ENCODE measurements at regions not wholly inside any gene's neighbourhood (a gene's known extent, or its start where the extent isn't known, plus 50 kb on each side); places are given as distances from the start of the nearest gene placed in this dataset.

- H3K9ac ChIP-seq (replicated peaks; ENCODE audit: extremely low read depth, insufficient read depth, low read length), result no peak overlapping the region
- POLR2A ChIA-PET, result no interaction called here
- TF ChIP-seq EZH2 (IDR thresholded peaks at IDR 0.05; ENCODE audit: borderline replicate concordance, low read depth, low read length, severe bottlenecking), result no peak
- no peak for TF ChIP-seq MAX (IDR thresholded peaks at IDR 0.05; ENCODE audit: insufficient read depth, insufficient read length)
- TF ChIP-seq MYC (IDR thresholded peaks at IDR 0.05; ENCODE audit: low read depth, low read length), result no peak
- no peak for TF ChIP-seq JUN (IDR thresholded peaks at IDR 0.05; ENCODE audit: borderline replicate concordance, insufficient read depth, insufficient read length, low read depth)
- TF ChIP-seq POLR2A (IDR thresholded peaks at IDR 0.05; ENCODE audit: low read depth, low read length), result no peak
- no TSS peak for BruUV-seq (replicated peaks)
- H3K9me3 ChIP-seq (replicated peaks; ENCODE audit: control insufficient read depth, insufficient read depth, low read length), result no peaks in the 10 kb centered on the region
- intact Hi-C loops (cut with micrococcal nuclease) (no loop called here), dilution Hi-C loops (cut with MboI; ENCODE audit: extremely low pct_ligation_motif_present, low sequenced_read_pairs) (no loop called here)
- no peaks in the 10 kb centered on the region for H3K79me2 ChIP-seq (ENCODE audit: control insufficient read depth, insufficient read depth, low read length)
- H3K9me1 ChIP-seq (replicated peaks; ENCODE audit: control insufficient read depth, extremely low read depth, insufficient read depth, low read length), result no peaks in the 10 kb centered on the region
- no peak overlapping the region for H3K4me3 ChIP-seq (replicated peaks in 1 of 3; ENCODE audit: insufficient read depth in 1 of 3, low read depth in 1 of 3, low read length in 3 of 3)
- H3K4me2 ChIP-seq (ENCODE audit: insufficient read depth, low read length), result no peak overlapping the region
- no peaks in the 10 kb centered on the region for H3K27me3 ChIP-seq (ENCODE audit: control insufficient read depth in 2 of 2, insufficient read depth in 2 of 2, low read length in 2 of 2)
- no peak overlapping the region for H3K27ac ChIP-seq (ENCODE audit: insufficient read depth, low read depth, low read length)
- H3K4me1 ChIP-seq (ENCODE audit: control insufficient read depth, extremely low read depth, insufficient read depth, low read length), result no peaks in the 10 kb centered on the region
- DNase-seq (ENCODE audit: low read depth, low spot score) (no peak), FAIRE-seq (no peak)
- no peak overlapping the region for H2AFZ ChIP-seq (ENCODE audit: low read depth, low read length)
- H4K20me1 ChIP-seq (replicated peaks; ENCODE audit: control insufficient read depth, extremely low read depth, insufficient read depth, low read length), result no peaks in the 10 kb centered on the region
- CTCF ChIA-PET, result no interaction called here
- no peaks in the 10 kb centered on the region for H3K36me3 ChIP-seq (ENCODE audit: control insufficient read depth in 2 of 2, extremely low read depth in 1 of 2, insufficient read depth in 2 of 2, low read length in 2 of 2)
Observed at GRCh38 chr11:119827113-119827512, 98.1 kb upstream of the NECTIN1 start.

GRCh38 chr11:119823077-119823476 lies 94.1 kb upstream of the NECTIN1 start:
- Histone ChIP-seq H3K27ac (ENCODE audit: insufficient read depth, low read depth, low read length) (no peak overlapping the region), H4K20me1 (replicated peaks; ENCODE audit: control insufficient read depth, extremely low read depth, insufficient read depth, low read length) (no peaks in the 10 kb centered on the region), H2AFZ (ENCODE audit: low read depth, low read length) (no peak overlapping the region), H3K27me3 (ENCODE audit: control insufficient read depth in 2 of 2, insufficient read depth in 2 of 2, low read length in 2 of 2) (no peaks in the 10 kb centered on the region), H3K36me3 (ENCODE audit: control insufficient read depth in 2 of 2, extremely low read depth in 1 of 2, insufficient read depth in 2 of 2, low read length in 2 of 2) (no peaks in the 10 kb centered on the region), H3K9me1 (replicated peaks; ENCODE audit: control insufficient read depth, extremely low read depth, insufficient read depth, low read length) (no peaks in the 10 kb centered on the region), H3K79me2 (ENCODE audit: control insufficient read depth, insufficient read depth, low read length) (no peaks in the 10 kb centered on the region), H3K4me2 (ENCODE audit: insufficient read depth, low read length) (no peak overlapping the region), H3K9me3 (replicated peaks; ENCODE audit: control insufficient read depth, insufficient read depth, low read length) (no peaks in the 10 kb centered on the region), H3K4me1 (ENCODE audit: control insufficient read depth, extremely low read depth, insufficient read depth, low read length) (no peaks in the 10 kb centered on the region), H3K4me3 (replicated peaks in 1 of 3; ENCODE audit: insufficient read depth in 1 of 3, low read depth in 1 of 3, low read length in 3 of 3) (no peak overlapping the region), H3K9ac (replicated peaks; ENCODE audit: extremely low read depth, insufficient read depth, low read length) (no peak overlapping the region)
- TF ChIP-seq POLR2AphosphoS5 (IDR thresholded peaks at IDR 0.05; ENCODE audit: insufficient read depth, low read depth, low read length), result no peak
- TF ChIP-seq MAX (IDR thresholded peaks at IDR 0.05; ENCODE audit: insufficient read depth, insufficient read length), result no peak
- TF ChIP-seq MYC (IDR thresholded peaks at IDR 0.05; ENCODE audit: low read depth, low read length), result no peak
- TF ChIP-seq GATA2 (IDR thresholded peaks at IDR 0.05; ENCODE audit: insufficient read depth, insufficient read length, low read depth, low read length), result no peak
- no peak for TF ChIP-seq EZH2 (IDR thresholded peaks at IDR 0.05; ENCODE audit: borderline replicate concordance, low read depth, low read length, severe bottlenecking)
- no peak for TF ChIP-seq POLR2A (IDR thresholded peaks at IDR 0.05; ENCODE audit: low read depth, low read length)
- no peak for TF ChIP-seq CTCF (IDR thresholded peaks at IDR 0.05; ENCODE audit: extremely low read depth in 1 of 2, insufficient read depth in 1 of 2, low read depth in 1 of 2, low read length in 2 of 2)
- no peak for TF ChIP-seq JUN (IDR thresholded peaks at IDR 0.05; ENCODE audit: borderline replicate concordance, insufficient read depth, insufficient read length, low read depth)
- TF ChIP-seq FOS (IDR thresholded peaks at IDR 0.05; ENCODE audit: borderline replicate concordance, insufficient read depth, low read length), result no peak
- dilution Hi-C loops (cut with MboI; ENCODE audit: extremely low pct_ligation_motif_present, low sequenced_read_pairs), result no loop called here
- intact Hi-C loops (cut with micrococcal nuclease), result no loop called here
- DNase-seq (ENCODE audit: low read depth, low spot score) (no peak), FAIRE-seq (no peak)
- ChIA-PET CTCF (no interaction called here), POLR2A (no interaction called here)
- BruUV-seq (replicated peaks), result no TSS peak

Data from endothelial cell of umbilical vein (primary cell).